KMS-11 (cell line): ENCODE measurements at regions not wholly inside any gene's neighbourhood (a gene's known extent, or its start where the extent isn't known, plus 50 kb on each side); places are given as distances from the start of the nearest gene placed in this dataset.

ENCODE experiments used
- H2AFZ ChIP-seq: fragments of 200-600 bp; sonication (generic); 2 replicates; pipeline ENCODE4 v1.6.1; 2016; ENCODE audit warnings: antibody characterized with exemption, mixed run types, low read depth
- H3K27ac ChIP-seq: fragments of 200-600 bp; sonication (generic); 2 replicates; pipeline ENCODE4 v1.6.1; 2016; ENCODE audit warnings: mild to moderate bottlenecking, mixed run types
- H3K27me3 ChIP-seq: fragments of 200-600 bp; sonication (generic); 2 replicates; pipeline ENCODE4 v1.6.1; 2017; ENCODE audit warnings: mild to moderate bottlenecking, low read depth, mixed run types, moderate library complexity; ENCODE audit not compliant: insufficient read depth
- H3K36me3 ChIP-seq: fragments of 200-600 bp; sonication (generic); 2 replicates; pipeline ENCODE4 v1.6.1; 2017; ENCODE audit warnings: mild to moderate bottlenecking, mixed run types; ENCODE audit not compliant: insufficient read depth
- H3K4me1 ChIP-seq: fragments of 200-600 bp; sonication (generic); 2 replicates; pipeline ENCODE4 v1.6.1; 2016; ENCODE audit warnings: mild to moderate bottlenecking, low read depth, mixed run types; ENCODE audit not compliant: poor library complexity, severe bottlenecking
- H3K4me2 ChIP-seq: fragments of 200-600 bp; sonication (generic); 2 replicates; pipeline ENCODE4 v1.7.0; 2016; ENCODE audit warnings: mild to moderate bottlenecking, mixed run types
- H3K4me3 ChIP-seq: fragments of 200-600 bp; sonication (generic); IDR thresholded peaks from 2 replicates; pipeline ENCODE4 v1.6.1; 2017; ENCODE audit warnings: low read depth, low read length, mixed read lengths; ENCODE audit not compliant: insufficient read depth
- H3K79me2 ChIP-seq: fragments of 200-600 bp; sonication (generic); 2 replicates; pipeline ENCODE4 v1.6.1; 2016; ENCODE audit warnings: low read depth, mixed run types; ENCODE audit not compliant: insufficient read depth
- H3K9ac ChIP-seq: fragments of 200-600 bp; sonication (generic); 2 replicates; pipeline ENCODE4 v1.6.1; 2016; ENCODE audit warnings: mild to moderate bottlenecking, mixed run types
- H4K20me1 ChIP-seq: fragments of 200-600 bp; sonication (generic); 2 replicates; pipeline ENCODE4 v1.6.1; 2016; ENCODE audit warnings: mild to moderate bottlenecking, mixed run types; ENCODE audit not compliant: insufficient read depth
- TF ChIP-seq, protein P1 (sequence below): fragments of 200-600 bp; sonication (generic); conservative IDR thresholded peaks from 2 replicates; pipeline ENCODE4 v1.6.1; 2017; ENCODE audit warnings: low read depth, mild to moderate bottlenecking, antibody characterized with exemption, low read length, moderate library complexity, mixed read lengths

DNA sequence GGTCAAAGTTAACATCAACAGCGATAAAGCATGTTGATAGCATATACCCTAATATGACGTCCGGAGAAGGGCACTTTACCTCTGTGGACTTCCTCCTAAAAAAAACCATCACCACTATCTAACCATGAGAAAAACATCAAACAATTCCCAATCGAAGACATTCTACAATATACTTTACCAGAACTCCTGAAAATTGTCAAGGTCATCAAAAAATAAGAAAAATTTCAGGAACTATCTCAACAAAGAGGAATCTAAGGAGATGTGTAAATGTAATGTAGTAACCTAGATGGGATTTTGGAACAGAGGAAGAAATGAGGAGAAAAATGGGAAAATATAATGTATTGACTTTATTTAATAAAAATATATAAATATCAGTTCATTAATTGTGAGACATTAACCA, 1026.8 kb upstream of the MIR17HG start:
- Histone ChIP-seq H3K4me1 (no peaks in the 10 kb centered on the region), H3K79me2 (no peaks in the 10 kb centered on the region), H3K4me2 (no peak overlapping the region), H3K27ac (no peak overlapping the region), H2AFZ (no peak overlapping the region), H3K27me3 (no peaks in the 10 kb centered on the region), H4K20me1 (no peaks in the 10 kb centered on the region), H3K36me3 (no peaks in the 10 kb centered on the region), H3K9ac (no peak overlapping the region), H3K4me3 (no peak overlapping the region)
- TF ChIP-seq, protein P1, sequence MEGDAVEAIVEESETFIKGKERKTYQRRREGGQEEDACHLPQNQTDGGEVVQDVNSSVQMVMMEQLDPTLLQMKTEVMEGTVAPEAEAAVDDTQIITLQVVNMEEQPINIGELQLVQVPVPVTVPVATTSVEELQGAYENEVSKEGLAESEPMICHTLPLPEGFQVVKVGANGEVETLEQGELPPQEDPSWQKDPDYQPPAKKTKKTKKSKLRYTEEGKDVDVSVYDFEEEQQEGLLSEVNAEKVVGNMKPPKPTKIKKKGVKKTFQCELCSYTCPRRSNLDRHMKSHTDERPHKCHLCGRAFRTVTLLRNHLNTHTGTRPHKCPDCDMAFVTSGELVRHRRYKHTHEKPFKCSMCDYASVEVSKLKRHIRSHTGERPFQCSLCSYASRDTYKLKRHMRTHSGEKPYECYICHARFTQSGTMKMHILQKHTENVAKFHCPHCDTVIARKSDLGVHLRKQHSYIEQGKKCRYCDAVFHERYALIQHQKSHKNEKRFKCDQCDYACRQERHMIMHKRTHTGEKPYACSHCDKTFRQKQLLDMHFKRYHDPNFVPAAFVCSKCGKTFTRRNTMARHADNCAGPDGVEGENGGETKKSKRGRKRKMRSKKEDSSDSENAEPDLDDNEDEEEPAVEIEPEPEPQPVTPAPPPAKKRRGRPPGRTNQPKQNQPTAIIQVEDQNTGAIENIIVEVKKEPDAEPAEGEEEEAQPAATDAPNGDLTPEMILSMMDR, result no peak

DNA sequence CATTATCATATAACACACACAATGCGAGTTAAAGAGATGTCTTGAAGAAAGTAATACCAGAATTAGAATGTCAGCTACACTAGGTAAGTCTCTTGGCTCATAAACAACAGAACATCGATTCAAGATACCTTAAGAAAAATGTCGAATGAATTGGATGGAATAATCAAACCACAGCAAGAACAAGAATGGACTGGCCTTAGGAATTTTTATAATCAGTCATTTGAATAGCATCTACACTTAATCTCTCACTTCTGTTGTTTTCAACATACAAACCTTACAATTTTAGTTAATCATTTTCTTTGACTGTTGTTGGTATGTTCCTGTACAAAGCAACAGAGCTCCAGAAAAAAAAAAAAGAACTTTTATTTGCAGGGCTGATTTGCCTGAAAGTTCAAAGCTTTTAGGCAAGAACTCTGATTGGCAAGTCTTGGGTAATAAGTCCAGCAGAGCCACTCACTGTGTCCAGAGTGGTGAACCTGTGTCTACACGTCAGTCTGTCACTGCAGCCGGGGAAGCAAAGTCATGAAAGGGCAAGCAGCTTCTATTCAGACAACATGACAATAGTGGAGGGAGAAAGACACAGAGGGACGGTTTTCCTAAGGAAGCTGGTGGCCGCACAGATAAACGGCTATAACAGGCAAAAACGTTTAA, 1026.1 kb upstream of the MIR17HG start:
- Histone ChIP-seq H4K20me1 (no peaks in the 10 kb centered on the region), H3K27me3 (no peaks in the 10 kb centered on the region), H2AFZ (no peak overlapping the region), H3K4me1 (no peaks in the 10 kb centered on the region), H3K4me3 (no peak overlapping the region), H3K79me2 (no peaks in the 10 kb centered on the region), H3K36me3 (no peaks in the 10 kb centered on the region), H3K9ac (no peak overlapping the region), H3K27ac (no peak overlapping the region), H3K4me2 (no peak overlapping the region)
- TF ChIP-seq, protein P1, result no peak

DNA sequence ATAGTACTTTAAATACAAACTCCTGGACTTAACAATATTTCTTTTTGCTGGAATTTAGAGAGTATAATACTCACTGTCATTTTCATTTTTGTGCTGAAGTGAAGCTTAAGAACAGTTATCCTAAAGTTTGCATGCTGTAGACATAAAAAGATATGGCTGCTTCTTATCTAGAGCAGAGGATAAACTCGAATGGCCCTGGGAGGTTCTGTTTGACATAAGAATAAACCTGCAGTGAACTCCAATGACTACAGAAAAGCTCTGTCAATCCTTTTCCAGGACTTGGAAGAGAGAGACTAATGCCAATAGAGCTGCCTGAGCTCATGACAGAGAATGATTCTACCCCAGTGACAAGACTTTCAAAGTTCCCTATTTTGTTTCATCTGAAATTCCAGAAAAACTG, 1017.8 kb upstream of the MIR17HG start:
- Histone ChIP-seq H3K4me1 (no peaks in the 10 kb centered on the region), H3K27ac (no peak overlapping the region), H4K20me1 (no peaks in the 10 kb centered on the region), H3K36me3 (no peaks in the 10 kb centered on the region), H3K4me3 (no peak overlapping the region), H3K9ac (no peak overlapping the region), H3K4me2 (no peak overlapping the region), H3K79me2 (no peaks in the 10 kb centered on the region), H2AFZ (no peak overlapping the region), H3K27me3 (no peaks in the 10 kb centered on the region)
- TF ChIP-seq, protein P1, result no peak

DNA sequence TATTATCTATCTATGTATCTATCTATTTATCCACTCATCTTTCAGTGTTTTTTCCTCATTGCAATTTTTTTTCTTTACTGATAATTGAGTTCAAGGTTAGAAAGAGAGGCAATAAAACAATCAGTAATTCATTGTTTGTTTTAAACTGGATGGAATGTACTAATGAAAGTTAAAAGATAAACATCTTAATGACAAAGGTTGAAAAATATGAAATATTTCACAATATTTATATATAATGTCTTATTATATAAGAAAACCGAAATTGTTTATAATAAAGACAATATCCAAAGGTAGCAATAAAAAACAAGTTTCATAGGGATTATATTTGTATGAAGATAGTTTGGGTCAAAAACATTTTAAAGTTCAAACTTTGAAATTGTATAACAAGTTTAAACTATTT, 1015.5 kb upstream of the MIR17HG start:
- Histone ChIP-seq H3K27me3 (no peaks in the 10 kb centered on the region), H3K4me3 (no peak overlapping the region), H3K4me1 (no peaks in the 10 kb centered on the region), H3K27ac (no peak overlapping the region), H3K9ac (no peak overlapping the region), H2AFZ (no peak overlapping the region), H3K4me2 (no peak overlapping the region), H4K20me1 (no peaks in the 10 kb centered on the region), H3K36me3 (no peaks in the 10 kb centered on the region), H3K79me2 (no peaks in the 10 kb centered on the region)
- TF ChIP-seq, protein P1, result no peak
